BLaER1 treated with 17β-estradiol and CSF1 and Interleukin-3, amounts not matched to agents 10 nM and 100 nM (cell line): ENCODE measurements at regions not wholly inside any gene's neighbourhood (a gene's known extent, or its start where the extent isn't known, plus 50 kb on each side); places are given as distances from the start of the nearest gene placed in this dataset.

Experiments
- H3K27ac ChIP-seq, 11 experiments: shearing (Covaris generic); formaldehyde crosslinking; 2 replicates each; pipeline ENCODE4 v1.8.1; 2022
- H3K27me3 ChIP-seq, 11 experiments: shearing (Covaris generic); formaldehyde crosslinking; 2 replicates each; pipeline ENCODE4 v1.8.1; 2022
- H3K36me3 ChIP-seq, 11 experiments: shearing (Covaris generic); formaldehyde crosslinking; 2 replicates each; pipeline ENCODE4 v1.8.1; 2022
- H3K4me1 ChIP-seq, 10 experiments: shearing (Covaris generic); formaldehyde crosslinking; 2 replicates each; pipeline ENCODE4 v1.8.1; 2022
- H3K4me2 ChIP-seq, 11 experiments: shearing (Covaris generic); formaldehyde crosslinking; 2 replicates each; pipeline ENCODE4 v1.8.1; 2022
- H3K4me3 ChIP-seq, 10 experiments: shearing (Covaris generic); formaldehyde crosslinking; 2 replicates each; pipeline ENCODE4 v1.8.1; 2022
- H3K9ac ChIP-seq, 11 experiments: shearing (Covaris generic); formaldehyde crosslinking; 2 replicates each; pipeline ENCODE4 v1.8.1; 2022
- H3K9me3 ChIP-seq, 11 experiments: shearing (Covaris generic); formaldehyde crosslinking; replicated peaks in 1 of 11; 2 replicates each; pipeline ENCODE4 v1.8.1; 2022
- H4K20me1 ChIP-seq, 11 experiments: shearing (Covaris generic); formaldehyde crosslinking; 2 replicates each; pipeline ENCODE4 v1.8.1; 2022
- Cebpa-rat ChIP-seq, 11 experiments: shearing (Covaris generic); IDR thresholded peaks; 2 replicates each; pipeline ENCODE4 v1.8.1; 2022

DNA sequence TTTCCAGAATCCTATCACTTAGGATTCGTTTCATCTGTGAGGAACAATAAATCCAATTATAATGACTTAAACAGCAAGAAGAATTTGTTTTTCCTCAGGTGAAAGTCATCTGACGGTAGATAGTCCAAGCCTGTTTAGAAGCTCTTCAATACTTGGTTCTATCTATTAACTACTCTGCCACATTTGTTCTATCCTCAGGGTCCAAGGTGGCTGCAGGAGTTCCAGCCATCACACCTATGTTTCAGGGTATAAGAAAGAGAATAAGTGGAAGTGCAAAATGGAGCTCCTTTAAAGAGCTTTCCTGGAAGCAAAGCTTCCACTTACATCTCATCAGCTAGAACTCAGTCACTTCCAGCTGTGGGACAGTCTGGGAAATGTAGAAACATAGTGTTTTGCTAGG, 72.1 kb upstream of the CCDC60 start:
- TF ChIP-seq Cebpa-rat (IDR thresholded peaks at IDR 0.05) = no peak
- no peak overlapping the region for H3K27ac ChIP-seq
- H3K36me3 ChIP-seq = no peaks in the 10 kb centered on the region
- H3K27me3 ChIP-seq = no peaks in the 10 kb centered on the region
- no peak overlapping the region for H3K4me3 ChIP-seq
- H3K9ac ChIP-seq = no peak overlapping the region
- H4K20me1 ChIP-seq = no peaks in the 10 kb centered on the region
- H3K4me2 ChIP-seq = no peak overlapping the region
- peaks cover 29 to 40% (median 34%) of the 10 kb centered on the region in 10 experiments for H3K4me1 ChIP-seq
- H3K9me3 ChIP-seq = peaks cover 24 to 57% (median 39%) of the 10 kb centered on the region in 11 experiments

DNA sequence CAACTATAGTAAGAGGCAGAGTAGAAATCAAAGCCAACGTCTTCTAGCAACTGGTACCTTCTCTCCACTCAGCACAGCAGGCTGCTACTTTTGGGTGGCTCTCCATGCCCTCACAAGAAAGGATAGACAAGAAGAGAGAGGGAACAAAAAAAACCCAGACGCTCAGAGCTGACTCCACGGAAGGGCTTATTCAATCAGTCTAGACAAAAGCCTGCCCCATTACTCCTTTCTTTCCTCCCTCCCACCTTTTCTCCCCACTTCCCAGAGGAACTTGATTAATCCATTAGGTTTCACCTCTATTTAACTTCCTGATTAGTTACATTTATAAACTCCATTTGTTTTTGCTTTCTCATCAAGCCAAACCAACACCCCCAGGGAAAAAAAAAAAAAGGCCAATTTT, 71.1 kb upstream of the CCDC60 start:
- TF ChIP-seq Cebpa-rat (IDR thresholded peaks at IDR 0.05) = no peak
- H3K9ac ChIP-seq = no peak overlapping the region
- H3K27ac ChIP-seq = no peak overlapping the region
- H3K4me3 ChIP-seq = no peak overlapping the region
- peaks cover 18 to 29% (median 24%) of the 10 kb centered on the region in 10 experiments for H3K4me1 ChIP-seq
- no peaks in the 10 kb centered on the region for H4K20me1 ChIP-seq
- H3K4me2 ChIP-seq = no peak overlapping the region
- H3K27me3 ChIP-seq = no peaks in the 10 kb centered on the region
- H3K36me3 ChIP-seq = no peaks in the 10 kb centered on the region
- H3K9me3 ChIP-seq = peaks cover 35 to 65% (median 48%) of the 10 kb centered on the region in 11 experiments

- H3K27me3 ChIP-seq = no peaks in the 10 kb centered on the region
- H4K20me1 ChIP-seq = no peaks in the 10 kb centered on the region
- H3K36me3 ChIP-seq = no peaks in the 10 kb centered on the region
- no peak overlapping the region for H3K27ac ChIP-seq
- no peak overlapping the region for H3K9ac ChIP-seq
- no peak for TF ChIP-seq Cebpa-rat (IDR thresholded peaks at IDR 0.05)
- no peak overlapping the region for H3K4me3 ChIP-seq
- H3K4me1 ChIP-seq = no peaks in the 10 kb centered on the region
- peaks cover 62 to 79% (median 70%) of the 10 kb centered on the region in 11 experiments for H3K9me3 ChIP-seq
- no peak overlapping the region for H3K4me2 ChIP-seq
Measured at GRCh38 chr12:119266963-119267362, 67.6 kb upstream of the CCDC60 start.

- no peak overlapping the region for H3K4me2 ChIP-seq
- H3K4me1 ChIP-seq = peaks cover 0 to 7% (median 0%) of the 10 kb centered on the region in 10 experiments; a peak in 2 of 20 replicates
- H3K36me3 ChIP-seq = no peaks in the 10 kb centered on the region
- H3K9ac ChIP-seq = no peak overlapping the region
- H3K4me3 ChIP-seq = no peak overlapping the region
- H3K27me3 ChIP-seq = no peaks in the 10 kb centered on the region
- TF ChIP-seq Cebpa-rat (IDR thresholded peaks at IDR 0.05) = no peak
- H3K27ac ChIP-seq = no peak overlapping the region
- no peaks in the 10 kb centered on the region for H4K20me1 ChIP-seq
- peaks cover 19 to 30% (median 28%) of the 10 kb centered on the region in 11 experiments for H3K9me3 ChIP-seq
Measured at GRCh38 chr12:119274636-119275065, 59.9 kb upstream of the CCDC60 start.

GRCh38 chr12:119283310-119283709, 51.2 kb upstream of the CCDC60 start:
- Histone ChIP-seq H3K9ac (no peak overlapping the region), H3K27me3 (no peaks in the 10 kb centered on the region), H3K4me3 (no peak overlapping the region), H3K36me3 (no peaks in the 10 kb centered on the region), H4K20me1 (no peaks in the 10 kb centered on the region), H3K27ac (no peak overlapping the region), H3K9me3 (no peaks in the 10 kb centered on the region; a peak in 1 of 22 replicates), H3K4me2 (no peak overlapping the region), H3K4me1 (no peaks in the 10 kb centered on the region)
- no peak for TF ChIP-seq Cebpa-rat (IDR thresholded peaks at IDR 0.05)
